ENCODE measurements at regions not wholly inside any gene's neighbourhood (a gene's known extent, or its start where the extent isn't known, plus 50 kb on each side); places are given as distances from the start of the nearest gene placed in this dataset.
A peak's percentile ranks its signal among the peaks of the same experiment; 100 is the strongest.

DNA sequence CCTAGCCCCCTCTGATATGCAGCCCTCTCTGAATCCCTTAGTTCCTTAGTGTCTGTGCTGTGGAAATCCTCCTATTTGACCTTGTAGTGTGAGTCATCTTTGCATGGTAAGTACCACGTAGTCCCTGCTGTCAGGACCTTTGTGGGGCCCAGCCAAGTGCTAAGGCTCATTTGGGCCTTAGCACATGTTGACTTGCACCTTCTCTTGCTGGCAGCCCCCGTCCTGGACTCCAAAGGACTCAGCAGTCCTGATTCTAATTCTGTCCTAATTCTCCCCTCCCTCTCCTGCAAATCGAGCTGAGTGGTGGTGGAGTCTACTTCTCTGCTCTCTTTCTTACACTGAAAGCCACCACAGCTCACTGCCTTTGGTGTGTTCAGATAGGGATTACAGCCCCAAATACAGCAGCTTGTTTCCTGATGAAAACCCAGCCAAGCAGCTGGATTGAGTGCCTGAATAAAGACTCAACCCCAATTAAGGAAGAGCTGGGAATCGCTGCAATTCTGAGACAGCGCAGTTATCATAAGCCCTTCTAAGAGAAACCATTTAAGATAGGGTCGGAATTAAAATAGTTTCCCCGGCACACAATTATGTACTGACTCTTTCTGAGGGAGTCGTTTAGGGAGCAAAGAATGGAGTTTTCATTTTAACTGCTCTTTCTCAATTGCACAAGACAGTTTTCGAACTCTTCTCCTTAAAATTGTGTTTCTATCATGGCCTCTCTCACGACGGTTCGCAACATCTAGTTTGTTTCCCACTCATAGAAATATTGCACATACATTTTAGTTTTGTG is 215.6 kb upstream of the TNP1 start:
- DNase-seq (ENCODE audit: low read depth): peak; percentile 46

DNA sequence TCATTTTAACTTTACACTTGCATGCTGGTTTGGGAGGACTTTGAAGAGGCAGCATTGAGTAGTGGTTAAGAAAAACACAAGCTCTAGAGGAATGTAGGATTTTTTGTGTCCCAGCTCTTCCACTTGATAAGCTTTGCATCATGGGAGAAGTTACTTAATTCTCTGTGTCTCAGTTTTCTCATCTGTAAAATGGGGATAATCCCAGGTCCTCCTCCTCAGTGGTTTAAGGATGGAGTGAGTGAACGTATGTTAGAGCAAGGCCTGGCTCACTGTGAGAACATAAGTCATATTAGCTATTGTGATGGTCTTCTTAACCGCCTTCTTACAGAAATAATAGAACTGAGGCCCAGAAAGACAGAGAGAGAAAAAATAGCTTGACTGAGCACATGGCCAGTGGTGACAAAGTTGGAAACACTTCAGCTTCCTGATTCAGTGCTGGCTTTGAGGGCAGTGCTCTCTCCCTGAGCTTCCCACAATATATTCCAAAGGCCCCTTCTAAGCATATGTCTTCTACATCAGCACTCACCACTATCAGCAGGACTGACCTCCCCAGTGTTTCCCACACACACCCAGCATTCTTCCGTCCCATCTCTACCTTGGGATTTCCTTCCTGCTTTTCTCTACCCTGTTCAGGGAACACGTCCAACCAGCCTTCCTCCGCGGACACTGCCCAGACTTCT is 214.9 kb upstream of the TNP1 start:
- DNase-seq (ENCODE audit: low read depth): no peak
- TF ChIP-seq, protein P1, sequence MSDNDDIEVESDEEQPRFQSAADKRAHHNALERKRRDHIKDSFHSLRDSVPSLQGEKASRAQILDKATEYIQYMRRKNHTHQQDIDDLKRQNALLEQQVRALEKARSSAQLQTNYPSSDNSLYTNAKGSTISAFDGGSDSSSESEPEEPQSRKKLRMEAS (IDR thresholded peaks at IDR 0.05; ENCODE audit: low read depth, low read length): 0 out of 2 replicates have a peak, but pooled peaks have one; percentile 9
- TF ChIP-seq CTCF (IDR thresholded peaks at IDR 0.05; ENCODE audit: low read depth, low read length): no peak
- H3K4me3 ChIP-seq (ENCODE audit: low read depth, low read length): no peak overlapping the region

More for the DNA sequence above, 215.6 kb upstream of the TNP1 start:
- TF ChIP-seq CTCF (IDR thresholded peaks at IDR 0.05; ENCODE audit: low read depth, low read length) (no peak), POLR2A (IDR thresholded peaks at IDR 0.05; ENCODE audit: extremely low read depth, insufficient read length) (no peak), MYC (IDR thresholded peaks at IDR 0.05; ENCODE audit: low read depth, low read length) (no peak)
- TF ChIP-seq, protein P1 (IDR thresholded peaks at IDR 0.05; ENCODE audit: low read depth, low read length): no peak
- H3K4me3 ChIP-seq (ENCODE audit: low read depth, low read length): no peak overlapping the region

DNA sequence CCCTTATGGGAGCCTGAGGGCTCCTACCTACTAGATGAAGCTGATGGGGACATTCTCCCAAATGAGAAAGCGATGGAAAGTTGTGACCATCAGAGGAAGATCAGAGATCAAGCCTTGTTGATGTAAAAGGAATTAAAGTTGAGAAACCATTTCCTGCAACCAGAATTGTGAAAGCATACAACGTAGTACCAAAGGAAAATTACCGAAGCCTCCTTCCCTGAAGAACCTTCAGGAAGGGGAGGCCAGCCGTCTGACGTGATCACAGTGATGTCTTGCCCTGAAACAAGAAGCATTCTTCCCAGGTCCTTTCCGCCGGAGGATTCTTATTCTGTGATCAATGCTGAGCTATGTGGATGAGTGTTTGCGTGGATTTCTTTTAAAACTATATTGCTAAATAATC is 211.6 kb upstream of the TNP1 start:
- TF ChIP-seq, protein P1 (IDR thresholded peaks at IDR 0.05; ENCODE audit: low read depth, low read length): no peak
- TF ChIP-seq CTCF (IDR thresholded peaks at IDR 0.05; ENCODE audit: low read depth, low read length): no peak
- no peak for DNase-seq (ENCODE audit: low read depth)
- no peak overlapping the region for H3K4me3 ChIP-seq (ENCODE audit: low read depth, low read length)

DNA sequence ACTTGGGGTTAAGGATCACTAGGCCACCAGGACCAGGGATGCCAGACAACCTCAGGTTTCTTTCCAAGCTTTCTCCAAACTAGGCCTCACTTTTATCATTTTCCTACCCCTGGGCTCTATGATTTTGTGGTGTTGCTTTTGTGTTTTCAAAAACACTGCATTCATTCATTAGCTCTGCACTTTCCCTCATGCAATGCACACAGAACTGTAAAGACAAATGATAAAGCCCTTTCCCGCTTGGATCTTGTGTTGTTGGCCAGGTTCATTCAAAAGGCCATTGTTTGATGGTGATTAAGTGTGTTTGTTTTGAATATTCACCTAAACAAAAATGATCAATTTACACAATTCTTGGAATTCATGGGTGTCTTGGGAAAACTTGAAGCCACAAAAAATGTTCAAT is 210.7 kb upstream of the TNP1 start:
- no peak for TF ChIP-seq POLR2A (IDR thresholded peaks at IDR 0.05; ENCODE audit: extremely low read depth, insufficient read length)
- TF ChIP-seq CTCF (IDR thresholded peaks at IDR 0.05; ENCODE audit: low read depth, low read length): no peak
- TF ChIP-seq MYC (IDR thresholded peaks at IDR 0.05; ENCODE audit: low read depth, low read length): no peak
- TF ChIP-seq, protein P1 (IDR thresholded peaks at IDR 0.05; ENCODE audit: low read depth, low read length): no peak
- no peak overlapping the region for H3K4me3 ChIP-seq (ENCODE audit: low read depth, low read length)
- DNase-seq (ENCODE audit: low read depth): no peak

DNA sequence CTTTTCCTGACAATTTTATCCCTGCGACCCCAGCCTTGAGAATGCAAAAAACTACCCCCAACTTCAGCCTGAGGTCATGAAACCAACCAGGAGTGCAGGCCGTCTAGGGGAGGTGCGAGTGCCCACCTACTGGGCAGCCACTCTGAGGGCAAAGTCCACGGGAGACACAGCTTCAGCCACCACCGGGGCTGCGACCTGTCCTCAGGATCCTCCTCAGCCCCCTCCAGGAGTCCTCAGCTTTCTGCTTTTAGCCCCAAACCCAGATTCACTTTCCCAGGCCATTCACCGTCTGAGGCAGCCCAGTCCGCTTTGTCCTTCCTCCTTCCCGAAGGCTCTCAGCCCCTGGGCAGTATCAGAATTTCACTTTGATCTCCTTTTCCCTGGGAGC is 210.2 kb upstream of the TNP1 start:
- TF ChIP-seq POLR2A (IDR thresholded peaks at IDR 0.05; ENCODE audit: extremely low read depth, insufficient read length): no peak
- TF ChIP-seq CTCF (IDR thresholded peaks at IDR 0.05; ENCODE audit: low read depth, low read length): no peak
- TF ChIP-seq, protein P1 (IDR thresholded peaks at IDR 0.05; ENCODE audit: low read depth, low read length): no peak
- no peak for TF ChIP-seq MYC (IDR thresholded peaks at IDR 0.05; ENCODE audit: low read depth, low read length)

More for the DNA sequence above, 210.2 kb upstream of the TNP1 start:
- DNase-seq (ENCODE audit: low read depth): no peak
- H3K4me3 ChIP-seq (ENCODE audit: low read depth, low read length): no peak overlapping the region

All from NB4 (cell line).